H1 (cell line): ENCODE measurements at regions not wholly inside any gene's neighbourhood (a gene's known extent, or its start where the extent isn't known, plus 50 kb on each side); places are given as distances from the start of the nearest gene placed in this dataset.

Experiments
- CTCF ChIA-PET: fragments of 300-600 bp; sonication (Branson Sonifier 250); formaldehyde crosslinking; loops from one replicate; lab custom pipeline; 2021; ENCODE audit not compliant: partially characterized antibody; lab: Charles Lee
- POLR2A ChIA-PET: fragments of 300-600 bp; sonication (Branson Sonifier 250); formaldehyde crosslinking; loops from one replicate; lab custom pipeline; 2021; ENCODE audit warnings: inconsistent platforms; ENCODE audit not compliant: partially characterized antibody; lab: Charles Lee
- DNase-seq, 2 experiments: peaks; one replicate each; pipeline versions ENCODE4 v3.0.0 to v3.0.0-alpha.2; 2010 to 2022; ENCODE audit warnings: low spot score in 2 of 2, low read depth in 1 of 2, mixed read lengths in 1 of 2
- FAIRE-seq: peaks from 2 replicates; lab custom pipeline; 2011; peaks lifted over from hg19 to GRCh38; lab: Jason Lieb, UNC
- H2AFZ ChIP-seq: 2 replicates; pipeline ENCODE4 v1.8.1; 2012; ENCODE audit warnings: low read length, inconsistent platforms
- H2AK5ac ChIP-seq: 2 replicates; pipeline ENCODE4 v1.6.1; 2013; ENCODE audit warnings: low read depth, low read length
- H2BK120ac ChIP-seq: replicated peaks from 2 replicates; pipeline ENCODE3; 2013; ENCODE audit warnings: low read depth, low read length, inconsistent platforms
- H2BK12ac ChIP-seq: 2 replicates; pipeline ENCODE4 v1.6.1; 2013; ENCODE audit warnings: low read depth, low read length
- H2BK15ac ChIP-seq: 2 replicates; pipeline ENCODE4 v1.6.1; 2013; ENCODE audit warnings: low read length
- H2BK20ac ChIP-seq: 2 replicates; pipeline ENCODE4 v1.6.1; 2013; ENCODE audit warnings: low read length
- H2BK5ac ChIP-seq: 2 replicates; pipeline ENCODE4 v1.6.1; 2013; ENCODE audit warnings: low read depth, low read length
- H3K14ac ChIP-seq: 2 replicates; pipeline ENCODE4 v1.6.1; 2013; ENCODE audit warnings: inconsistent platforms; ENCODE audit not compliant: insufficient read length
- H3K18ac ChIP-seq: 2 replicates; pipeline ENCODE4 v1.6.1; 2013; ENCODE audit warnings: low read length; ENCODE audit errors: extremely low read depth
- H3K23ac ChIP-seq: 2 replicates; pipeline ENCODE4 v1.6.1; 2013; ENCODE audit warnings: inconsistent platforms; ENCODE audit not compliant: insufficient read length
- H3K23me2 ChIP-seq: 2 replicates; pipeline ENCODE4 v1.6.1; 2013; ENCODE audit warnings: low read depth, low read length
- H3K27ac ChIP-seq: 2 replicates; pipeline ENCODE4 v1.6.1; 2011; ENCODE audit warnings: low read depth, low read length, inconsistent platforms
- H3K27me3 ChIP-seq, 4 experiments: replicated peaks in 1 of 4; 1 replicate in 1 of 4; 2 replicates in 3 of 4; pipeline versions ENCODE4 v1.6.1 to v1.8.1; 2011 to 2013; ENCODE audit warnings: low read length in 3 of 4, mild to moderate bottlenecking in 3 of 4, inconsistent platforms in 2 of 4, mixed read lengths in 2 of 4, moderate library complexity in 1 of 4; ENCODE audit not compliant: control insufficient read depth in 3 of 4, insufficient read depth in 3 of 4; ENCODE audit errors: extremely low read depth in 1 of 4
- H3K36me3 ChIP-seq, 4 experiments: 2 replicates each; pipeline versions ENCODE4 v1.6.1 to v1.8.1; 2011 to 2013; ENCODE audit warnings: mild to moderate bottlenecking in 4 of 4, low read length in 3 of 4, moderate library complexity in 2 of 4, control low read depth in 1 of 4, inconsistent platforms in 1 of 4; ENCODE audit not compliant: insufficient read depth in 4 of 4, control insufficient read depth in 2 of 4
- H3K4ac ChIP-seq: replicated peaks from 2 replicates; pipeline ENCODE3; 2013; ENCODE audit warnings: low read length, low read depth, mixed read lengths, inconsistent platforms; ENCODE audit not compliant: insufficient read length
- H3K4me1 ChIP-seq, 4 experiments: replicated peaks in 1 of 4; 1 replicate in 1 of 4; 2 replicates in 3 of 4; pipeline versions ENCODE4 v1.6.1 to v1.8.1; 2011 to 2013; ENCODE audit warnings: low read length in 3 of 4, inconsistent platforms in 2 of 4, mixed read lengths in 1 of 4; ENCODE audit not compliant: insufficient read depth in 4 of 4, control insufficient read depth in 3 of 4
- H3K4me2 ChIP-seq, 2 experiments: 2 replicates each; pipeline versions ENCODE4 v1.6.1 to v1.8.1; 2011 to 2013; ENCODE audit warnings: low read depth in 2 of 2, low read length in 2 of 2, control low read depth in 1 of 2, inconsistent platforms in 1 of 2, mild to moderate bottlenecking in 1 of 2; ENCODE audit not compliant: insufficient read depth in 1 of 2
- H3K4me3 ChIP-seq, 4 experiments: fragments of 200-600, 300-600 bp in 1 of 4; sonication (generic), shearing (Covaris generic), sonication (Bioruptor Twin) in 1 of 4; 2 replicates each; pipeline versions ENCODE4 v1.5.1 to v1.8.1; 2011 to 2016; ENCODE audit warnings: low read length in 4 of 4, low read depth in 3 of 4, control low read depth in 2 of 4, inconsistent platforms in 2 of 4, mild to moderate bottlenecking in 2 of 4, mixed read lengths in 1 of 4, moderate library complexity in 1 of 4; ENCODE audit not compliant: insufficient read depth in 2 of 4; ENCODE audit errors: extremely low read depth in 1 of 4
- H3K56ac ChIP-seq: replicated peaks from 2 replicates; pipeline ENCODE3; 2013; ENCODE audit warnings: low read depth, mild to moderate bottlenecking, mixed read lengths, low read length, inconsistent platforms; ENCODE audit not compliant: insufficient read length
- H3K79me1 ChIP-seq: 2 replicates; pipeline ENCODE4 v1.6.1; 2013; ENCODE audit warnings: low read depth, low read length, control low read depth
- H3K79me2 ChIP-seq, 2 experiments: 2 replicates each; pipeline versions ENCODE4 v1.6.1 to v1.8.1; 2012 to 2013; ENCODE audit warnings: low read length in 2 of 2, mild to moderate bottlenecking in 2 of 2, inconsistent platforms in 1 of 2; ENCODE audit not compliant: insufficient read depth in 2 of 2, control insufficient read depth in 1 of 2
- H3K9ac ChIP-seq, 4 experiments: replicated peaks in 1 of 4; 1 replicate in 1 of 4; 2 replicates in 3 of 4; pipeline versions ENCODE4 v1.6.1 to v1.8.1; 2011 to 2013; ENCODE audit warnings: low read depth in 3 of 4, low read length in 3 of 4, control low read depth in 2 of 4, mild to moderate bottlenecking in 2 of 4, moderate library complexity in 2 of 4, inconsistent platforms in 1 of 4; ENCODE audit errors: extremely low read depth in 1 of 4
- H3K9me3 ChIP-seq, 2 experiments: 2 replicates each; pipeline versions ENCODE4 v1.6.1 to v1.8.1; 2012 to 2013; ENCODE audit warnings: mild to moderate bottlenecking in 2 of 2, moderate library complexity in 2 of 2, control low read depth in 1 of 2, inconsistent platforms in 1 of 2, low read depth in 1 of 2, low read length in 1 of 2, mixed read lengths in 1 of 2; ENCODE audit not compliant: insufficient read depth in 2 of 2
- H4K20me1 ChIP-seq, 2 experiments: replicated peaks in 1 of 2; 2 replicates each; pipeline versions ENCODE3 to v1.8.1; 2011 to 2013; ENCODE audit warnings: inconsistent platforms in 2 of 2, low read length in 2 of 2, mild to moderate bottlenecking in 1 of 2; ENCODE audit not compliant: insufficient read depth in 2 of 2, control insufficient read depth in 1 of 2
- H4K5ac ChIP-seq: 2 replicates; pipeline ENCODE4 v1.6.1; 2013; ENCODE audit warnings: low read length, low read depth, mixed read lengths, inconsistent platforms; ENCODE audit not compliant: insufficient read length
- H4K8ac ChIP-seq: 2 replicates; pipeline ENCODE4 v1.8.0; 2013; ENCODE audit warnings: mild to moderate bottlenecking, moderate library complexity, low read length, inconsistent platforms; ENCODE audit not compliant: insufficient read depth; ENCODE audit errors: extremely low read depth
- H4K91ac ChIP-seq: replicated peaks from 2 replicates; pipeline ENCODE3; 2013; ENCODE audit warnings: low read length, mixed read lengths, inconsistent platforms; ENCODE audit not compliant: insufficient read length
- KDM1A ChIP-seq: fragments of 200-600, 300-600 bp; sonication (generic); IDR thresholded peaks from 2 replicates; pipeline ENCODE4 v1.7.1; 2016; ENCODE audit warnings: mild to moderate bottlenecking, low read length, borderline replicate concordance
- MAX ChIP-seq: IDR thresholded peaks from 2 replicates; pipeline ENCODE4 v1.6.1; 2012; ENCODE audit warnings: inconsistent platforms
- PHF8 ChIP-seq: fragments of 200-600 bp; sonication (generic); conservative IDR thresholded peaks from 2 replicates; pipeline ENCODE4 v1.7.1; 2012; ENCODE audit warnings: low read depth, mild to moderate bottlenecking, inconsistent platforms, low read length, moderate library complexity
- POLR2AphosphoS5 ChIP-seq: IDR thresholded peaks from 2 replicates; pipeline ENCODE4 v1.6.1; 2011; ENCODE audit warnings: low read depth, low read length
- POU5F1 ChIP-seq: IDR thresholded peaks from 2 replicates; pipeline ENCODE4 v1.6.1; 2011; ENCODE audit warnings: low read depth, mild to moderate bottlenecking, low read length, moderate library complexity
- RFX5 ChIP-seq: IDR thresholded peaks from 2 replicates; pipeline ENCODE4 v1.6.1; 2011; ENCODE audit warnings: low read depth, low read length, improper control_type of control experiment, borderline replicate concordance
- RNF2 ChIP-seq: fragments of 200-900, 300-1000 bp; sonication (generic); IDR thresholded peaks from 2 replicates; pipeline ENCODE4 v1.7.1; 2016; ENCODE audit warnings: borderline replicate concordance, low read depth, mild to moderate bottlenecking, antibody characterized with exemption, low read length; ENCODE audit not compliant: poor library complexity, severe bottlenecking; ENCODE audit errors: missing control alignments
- SP2 ChIP-seq: IDR thresholded peaks from 2 replicates; pipeline ENCODE4 v1.6.1; 2012; ENCODE audit warnings: mild to moderate bottlenecking, low read length, inconsistent platforms
- SUZ12 ChIP-seq: fragments of 200-600 bp; sonication (generic); IDR thresholded peaks from 2 replicates; pipeline ENCODE4 v1.6.1; 2012; ENCODE audit warnings: mild to moderate bottlenecking, inconsistent platforms, low read length, moderate library complexity, mixed read lengths
- TCF12 ChIP-seq: IDR thresholded peaks from 2 replicates; pipeline ENCODE4 v1.6.1; 2011; ENCODE audit warnings: low read depth, mild to moderate bottlenecking, low read length
- WGBS, 2 experiments: shearing (Covaris generic) in 1 of 2; methylation state at CpG; one replicate each; pipeline versions ENCODE4 v1.1.6 to v1.1.7; 2013 to 2015; ENCODE audit warnings: low lambda C conversion rate in 2 of 2, mixed read lengths in 2 of 2, inconsistent platforms in 1 of 2, low coverage in 1 of 2, missing lambda C conversion rate in 1 of 2; ENCODE audit not compliant: insufficient replicate concordance in 2 of 2, insufficient coverage in 1 of 2, insufficient read length in 1 of 2; ENCODE audit errors: extremely low coverage in 1 of 2, missing lambda C conversion rate in 1 of 2; 5-methylcytosine and 5-hydroxymethylcytosine counted together

DNA sequence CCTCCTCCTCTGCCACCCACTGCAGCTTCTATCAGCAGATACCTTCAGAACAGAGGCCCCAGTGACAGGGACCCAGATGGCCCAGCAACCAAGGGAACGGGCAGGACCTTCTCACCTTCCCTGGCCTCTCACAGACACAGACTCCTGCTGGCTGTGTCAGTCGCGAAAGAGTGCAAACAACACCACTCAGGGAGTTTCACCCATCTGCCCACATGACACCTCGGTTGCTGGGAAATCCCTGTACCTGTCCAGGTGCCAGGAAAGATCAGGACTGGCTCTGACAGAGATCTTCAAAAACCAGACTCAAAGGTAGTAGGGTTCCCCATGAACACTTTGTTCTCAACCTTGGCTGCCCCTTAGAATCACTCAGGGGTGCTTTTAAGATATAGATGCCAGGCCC, 83.5 kb upstream of the HIVEP3 start:
- no peak for TF ChIP-seq RNF2
- TF ChIP-seq MAX = no peak
- no peak for TF ChIP-seq POU5F1
- TF ChIP-seq SUZ12 = no peak
- no peak for TF ChIP-seq RFX5
- no peak for TF ChIP-seq KDM1A
- TF ChIP-seq POLR2AphosphoS5 = no peak
- TF ChIP-seq TCF12 = no peak
- TF ChIP-seq PHF8 = no peak
- no peak for TF ChIP-seq SP2
- TF ChIP-seq, all 59 proteins: peak for 0
- Histone ChIP-seq H3K14ac (no peak overlapping the region), H3K36me3 (no peaks in the 10 kb centered on the region), H3K9ac (no peak overlapping the region), H2AFZ (no peak overlapping the region), H3K9me3 (no peaks in the 10 kb centered on the region), H3K56ac (no peak overlapping the region), H3K4me1 (no peaks in the 10 kb centered on the region), H3K79me1 (no peaks in the 10 kb centered on the region), H3K4me2 (no peak overlapping the region), H3K27me3 (no peaks in the 10 kb centered on the region; a peak in 1 of 7 replicates), H3K23ac (no peak overlapping the region), H3K18ac (no peak overlapping the region), H2BK12ac (no peak overlapping the region), H2BK20ac (no peak overlapping the region), H3K4me3 (no peak overlapping the region), H3K27ac (no peak overlapping the region), H2AK5ac (no peak overlapping the region), H3K23me2 (no peaks in the 10 kb centered on the region), H4K20me1 (no peaks in the 10 kb centered on the region), H2BK120ac (no peak overlapping the region), H4K91ac (no peak overlapping the region), H4K8ac (no peak overlapping the region), H2BK15ac (no peak overlapping the region), H2BK5ac (no peak overlapping the region), H3K4ac (no peak overlapping the region), H4K5ac (no peak overlapping the region), H3K79me2 (no peaks in the 10 kb centered on the region)
- CTCF ChIA-PET = no interaction called here
- no peak for DNase-seq
- POLR2A ChIA-PET = no interaction called here
- FAIRE-seq = no peak
- 87% methylated on average over 4 of the region's 4 CpGs; no CpG with 5 or more reads in 1 of the 2 experiments for WGBS, 2 experiments
